Keratinocyte (primary cell): ENCODE measurements at regions not wholly inside any gene's neighbourhood (a gene's known extent, or its start where the extent isn't known, plus 50 kb on each side); places are given as distances from the start of the nearest gene placed in this dataset.

Source experiments
- DNase-seq: peaks from one replicate; pipeline ENCODE4 v3.0.0-alpha.2; 2011; ENCODE audit warnings: low read depth, missing footprints, low spot score
- FAIRE-seq: peaks from 2 replicates; lab custom pipeline; 2011; peaks lifted over from hg19 to GRCh38; lab: Jason Lieb, UNC
- H2AFZ ChIP-seq: 2 replicates; pipeline ENCODE4 v1.6.0; 2012; ENCODE audit warnings: low read length, control low read depth, inconsistent platforms; ENCODE audit not compliant: control insufficient read depth
- H3K27ac ChIP-seq: 2 replicates; pipeline ENCODE4 v1.5.1; 2011; ENCODE audit warnings: low read length; ENCODE audit not compliant: control insufficient read depth, insufficient read depth
- H3K27me3 ChIP-seq: 3 replicates; pipeline ENCODE4 v1.6.0; 2011; ENCODE audit warnings: low read length; ENCODE audit not compliant: control insufficient read depth, insufficient read depth; ENCODE audit errors: extremely low read depth
- H3K36me3 ChIP-seq, 2 experiments: 2 replicates in 1 of 2; 3 replicates in 1 of 2; pipeline ENCODE4 v1.5.1; 2011; ENCODE audit warnings: low read length in 2 of 2, mild to moderate bottlenecking in 1 of 2; ENCODE audit not compliant: control insufficient read depth in 2 of 2, insufficient read depth in 2 of 2; ENCODE audit errors: extremely low read depth in 1 of 2
- H3K4me1 ChIP-seq: 3 replicates; pipeline ENCODE4 v1.5.1; 2011; ENCODE audit warnings: low read length; ENCODE audit not compliant: control insufficient read depth, insufficient read depth; ENCODE audit errors: extremely low read depth
- H3K4me2 ChIP-seq: 3 replicates; pipeline ENCODE4 v1.6.0; 2011; ENCODE audit warnings: low read depth, low read length; ENCODE audit not compliant: control insufficient read depth, insufficient read depth; ENCODE audit errors: extremely low read depth
- H3K4me3 ChIP-seq, 3 experiments: fragments of 200-600 bp in 1 of 3; sonication (generic) in 1 of 3; 2 replicates in 2 of 3; 3 replicates in 1 of 3; pipeline ENCODE4 v1.5.1; 2011 to 2016; ENCODE audit warnings: low read length in 3 of 3, mild to moderate bottlenecking in 3 of 3, control low read depth in 2 of 3, inconsistent platforms in 1 of 3, low read depth in 1 of 3, mixed read lengths in 1 of 3, mixed run types in 1 of 3, moderate library complexity in 1 of 3; ENCODE audit not compliant: control insufficient read depth in 2 of 3, insufficient read depth in 2 of 3; ENCODE audit errors: extremely low read depth in 1 of 3
- H3K79me2 ChIP-seq: 2 replicates; pipeline ENCODE4 v1.6.0; 2012; ENCODE audit warnings: low read length; ENCODE audit not compliant: control insufficient read depth, insufficient read depth
- H3K9ac ChIP-seq: 3 replicates; pipeline ENCODE4 v1.6.0; 2011; ENCODE audit warnings: low read length; ENCODE audit not compliant: control insufficient read depth, insufficient read depth; ENCODE audit errors: extremely low read depth
- H3K9me1 ChIP-seq: 3 replicates; pipeline ENCODE4 v1.6.0; 2011; ENCODE audit warnings: low read length; ENCODE audit not compliant: control insufficient read depth, insufficient read depth; ENCODE audit errors: extremely low read depth
- H3K9me3 ChIP-seq: 2 replicates; pipeline ENCODE4 v1.5.1; 2012; ENCODE audit warnings: low read depth, low read length; ENCODE audit not compliant: control insufficient read depth
- H4K20me1 ChIP-seq: 3 replicates; pipeline ENCODE4 v1.6.0; 2011; ENCODE audit warnings: low read length; ENCODE audit not compliant: control insufficient read depth, insufficient read depth; ENCODE audit errors: extremely low read depth
- EZH2 ChIP-seq: IDR thresholded peaks from one replicate; pipeline ENCODE4 v1.6.1; 2012; ENCODE audit warnings: inconsistent platforms, mild to moderate bottlenecking, low read length, moderate library complexity
- dilution Hi-C: fragments of 300-500 bp; cut with MboI; formaldehyde crosslinking; loops from one replicate; pipeline ENCODE4 v1.7.0; 2020; ENCODE audit warnings: low sequenced_read_pairs; ENCODE audit not compliant: extremely low pct_ligation_motif_present
- TF ChIP-seq, protein P1 (sequence below), 3 experiments: IDR thresholded peaks in 1 of 3; conservative IDR thresholded peaks in 1 of 3; optimal IDR thresholded peaks in 1 of 3; 2 replicates in 2 of 3; 3 replicates in 1 of 3; pipeline versions ENCODE3 to v1.5.1; 2011; ENCODE audit warnings: low read length in 3 of 3, mild to moderate bottlenecking in 3 of 3, moderate library complexity in 2 of 3, control low read depth in 1 of 3, inconsistent platforms in 1 of 3; ENCODE audit not compliant: insufficient read depth in 2 of 3; ENCODE audit errors: extremely low read depth in 1 of 3

DNA sequence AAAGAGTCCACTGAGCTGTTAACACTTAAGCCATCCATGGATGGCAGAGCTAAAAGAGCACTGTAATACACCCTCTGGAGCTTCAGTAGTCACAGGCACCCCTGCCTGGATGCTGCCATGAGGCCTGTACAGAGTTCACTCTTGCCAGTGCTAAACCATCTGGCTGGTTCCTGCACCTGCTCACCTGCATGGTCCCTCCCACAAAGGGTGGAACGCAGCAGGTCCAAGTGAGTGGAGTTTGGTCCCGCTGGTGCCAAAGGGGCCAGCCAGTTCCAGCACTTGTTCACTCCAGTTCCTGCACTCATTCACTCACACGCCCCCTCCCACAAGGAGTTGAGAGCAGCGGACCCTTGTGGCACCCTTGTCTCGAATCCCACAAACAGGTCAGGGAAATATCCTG, 503.5 kb downstream of the HACE1 start:
- Histone ChIP-seq H3K4me1 (no peaks in the 10 kb centered on the region), H3K4me2 (no peak overlapping the region), H4K20me1 (no peaks in the 10 kb centered on the region), H3K36me3 (no peaks in the 10 kb centered on the region), H3K79me2 (no peaks in the 10 kb centered on the region), H3K27me3 (no peaks in the 10 kb centered on the region), H3K9me3 (no peaks in the 10 kb centered on the region), H3K4me3 (no peak overlapping the region), H3K9ac (no peak overlapping the region), H3K27ac (no peak overlapping the region), H2AFZ (no peak overlapping the region), H3K9me1 (no peaks in the 10 kb centered on the region)
- FAIRE-seq, result no peak
- no peak for DNase-seq
- TF ChIP-seq, protein P1, sequence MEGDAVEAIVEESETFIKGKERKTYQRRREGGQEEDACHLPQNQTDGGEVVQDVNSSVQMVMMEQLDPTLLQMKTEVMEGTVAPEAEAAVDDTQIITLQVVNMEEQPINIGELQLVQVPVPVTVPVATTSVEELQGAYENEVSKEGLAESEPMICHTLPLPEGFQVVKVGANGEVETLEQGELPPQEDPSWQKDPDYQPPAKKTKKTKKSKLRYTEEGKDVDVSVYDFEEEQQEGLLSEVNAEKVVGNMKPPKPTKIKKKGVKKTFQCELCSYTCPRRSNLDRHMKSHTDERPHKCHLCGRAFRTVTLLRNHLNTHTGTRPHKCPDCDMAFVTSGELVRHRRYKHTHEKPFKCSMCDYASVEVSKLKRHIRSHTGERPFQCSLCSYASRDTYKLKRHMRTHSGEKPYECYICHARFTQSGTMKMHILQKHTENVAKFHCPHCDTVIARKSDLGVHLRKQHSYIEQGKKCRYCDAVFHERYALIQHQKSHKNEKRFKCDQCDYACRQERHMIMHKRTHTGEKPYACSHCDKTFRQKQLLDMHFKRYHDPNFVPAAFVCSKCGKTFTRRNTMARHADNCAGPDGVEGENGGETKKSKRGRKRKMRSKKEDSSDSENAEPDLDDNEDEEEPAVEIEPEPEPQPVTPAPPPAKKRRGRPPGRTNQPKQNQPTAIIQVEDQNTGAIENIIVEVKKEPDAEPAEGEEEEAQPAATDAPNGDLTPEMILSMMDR (optimal IDR thresholded peaks at IDR 0.05 in 1 of 3, IDR thresholded peaks at IDR 0.05 in 1 of 3, conservative IDR thresholded peaks at IDR 0.05 in 1 of 3; ENCODE audit: extremely low read depth in 1 of 3, insufficient read depth in 2 of 3, low read length in 3 of 3), result no peak
- no peak for TF ChIP-seq EZH2
- dilution Hi-C loops, result no loop called here

DNA sequence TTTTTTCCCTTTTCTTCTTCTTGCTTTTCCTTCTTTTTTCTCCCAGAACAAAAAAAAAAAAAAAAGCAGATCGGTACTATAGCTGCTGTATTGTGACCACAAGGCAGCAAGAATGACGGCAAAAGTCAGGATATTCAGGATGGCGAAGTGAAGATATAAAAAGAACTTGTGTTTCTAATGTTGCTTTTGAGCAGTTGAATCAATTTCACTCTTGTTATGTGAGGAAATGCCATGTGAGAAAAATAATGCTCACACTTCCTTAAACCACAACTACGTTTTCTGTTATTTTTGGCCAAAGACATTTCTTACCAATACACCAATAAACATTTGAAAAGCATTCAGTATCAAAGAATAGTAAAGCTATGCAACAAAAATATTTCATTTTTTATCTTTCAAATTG, 510.5 kb downstream of the HACE1 start:
- Histone ChIP-seq H3K4me1 (no peaks in the 10 kb centered on the region), H3K27me3 (no peaks in the 10 kb centered on the region), H3K4me3 (no peak overlapping the region), H3K9me3 (peaks cover 4% of the 10 kb centered on the region), H3K4me2 (no peak overlapping the region), H3K9me1 (no peaks in the 10 kb centered on the region), H3K27ac (no peak overlapping the region), H3K9ac (no peak overlapping the region), H4K20me1 (no peaks in the 10 kb centered on the region), H2AFZ (no peak overlapping the region), H3K79me2 (no peaks in the 10 kb centered on the region), H3K36me3 (no peaks in the 10 kb centered on the region)
- FAIRE-seq (no peak), DNase-seq (no peak)
- dilution Hi-C loops, result no loop called here
- TF ChIP-seq, protein P1 (optimal IDR thresholded peaks at IDR 0.05 in 1 of 3, IDR thresholded peaks at IDR 0.05 in 1 of 3, conservative IDR thresholded peaks at IDR 0.05 in 1 of 3; ENCODE audit: extremely low read depth in 1 of 3, insufficient read depth in 2 of 3, low read length in 3 of 3), result no peak
